ENCODE measurements at regions not wholly inside any gene's neighbourhood (a gene's known extent, or its start where the extent isn't known, plus 50 kb on each side); places are given as distances from the start of the nearest gene placed in this dataset.

DNA sequence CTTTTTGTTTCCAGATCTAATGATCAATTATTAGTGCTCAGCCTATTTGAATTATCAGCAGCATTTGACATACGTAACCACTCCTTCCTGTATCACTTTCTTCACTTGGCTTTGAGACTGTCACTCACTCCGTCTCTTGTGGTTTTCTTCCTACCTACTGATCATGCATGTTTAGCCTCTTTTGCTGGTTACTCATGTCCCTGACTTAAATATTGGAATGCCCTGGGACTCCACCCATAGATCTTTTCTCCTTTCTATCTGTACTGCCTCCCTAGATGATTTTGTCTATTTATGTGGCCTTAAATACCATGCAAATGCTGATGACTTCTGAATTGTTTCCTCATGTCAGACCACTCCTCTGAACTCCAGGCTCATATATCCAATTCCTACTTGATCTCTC lies 57.7 kb upstream of the PDE4B start:
- TF ChIP-seq, protein P1, sequence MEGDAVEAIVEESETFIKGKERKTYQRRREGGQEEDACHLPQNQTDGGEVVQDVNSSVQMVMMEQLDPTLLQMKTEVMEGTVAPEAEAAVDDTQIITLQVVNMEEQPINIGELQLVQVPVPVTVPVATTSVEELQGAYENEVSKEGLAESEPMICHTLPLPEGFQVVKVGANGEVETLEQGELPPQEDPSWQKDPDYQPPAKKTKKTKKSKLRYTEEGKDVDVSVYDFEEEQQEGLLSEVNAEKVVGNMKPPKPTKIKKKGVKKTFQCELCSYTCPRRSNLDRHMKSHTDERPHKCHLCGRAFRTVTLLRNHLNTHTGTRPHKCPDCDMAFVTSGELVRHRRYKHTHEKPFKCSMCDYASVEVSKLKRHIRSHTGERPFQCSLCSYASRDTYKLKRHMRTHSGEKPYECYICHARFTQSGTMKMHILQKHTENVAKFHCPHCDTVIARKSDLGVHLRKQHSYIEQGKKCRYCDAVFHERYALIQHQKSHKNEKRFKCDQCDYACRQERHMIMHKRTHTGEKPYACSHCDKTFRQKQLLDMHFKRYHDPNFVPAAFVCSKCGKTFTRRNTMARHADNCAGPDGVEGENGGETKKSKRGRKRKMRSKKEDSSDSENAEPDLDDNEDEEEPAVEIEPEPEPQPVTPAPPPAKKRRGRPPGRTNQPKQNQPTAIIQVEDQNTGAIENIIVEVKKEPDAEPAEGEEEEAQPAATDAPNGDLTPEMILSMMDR (IDR thresholded peaks at IDR 0.05): no peak

DNA sequence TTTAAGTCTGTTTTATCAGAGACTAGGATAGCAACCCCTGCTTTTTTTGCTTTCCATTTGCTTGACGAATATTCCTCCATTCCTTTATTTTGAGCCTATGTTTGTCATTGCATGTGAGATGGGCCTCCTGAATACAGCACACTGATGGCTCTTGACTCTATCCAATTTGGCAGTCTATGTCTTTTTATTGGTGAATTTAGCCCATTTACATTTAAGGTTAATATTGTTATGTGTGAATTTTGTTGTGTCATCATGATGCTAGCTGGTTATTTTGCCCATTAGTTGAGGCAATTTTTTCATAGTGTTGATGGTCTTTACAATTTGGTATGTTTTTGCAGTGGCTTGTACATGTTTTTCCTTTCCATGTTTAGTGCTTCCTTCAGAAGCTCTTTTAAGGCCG lies 50.7 kb upstream of the PDE4B start:
- TF ChIP-seq, protein P1 (IDR thresholded peaks at IDR 0.05): no peak

All from LNCAP (cell line).